ENCODE measurements at regions not wholly inside any gene's neighbourhood (a gene's known extent, or its start where the extent isn't known, plus 50 kb on each side); places are given as distances from the start of the nearest gene placed in this dataset.

DNA sequence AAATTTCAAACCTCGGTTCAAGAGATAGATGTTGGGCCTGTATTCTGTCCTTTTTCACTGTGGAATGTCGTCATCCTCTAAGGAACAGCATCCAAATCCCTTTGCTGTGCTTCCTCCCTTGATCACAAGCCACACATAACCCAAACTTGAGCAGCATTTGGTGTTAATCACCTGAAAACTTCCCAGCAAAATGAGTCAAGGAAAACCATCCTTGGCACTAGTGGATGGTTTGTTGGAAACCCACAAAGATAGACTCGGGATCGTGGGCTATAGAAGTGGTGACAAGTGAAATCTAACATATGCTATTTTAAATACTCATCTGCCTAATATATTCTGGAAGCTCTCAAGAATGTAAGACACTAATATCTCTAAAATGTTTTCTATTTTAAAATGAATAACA lies 459.1 kb downstream of the SETD4 start:
- TF ChIP-seq, protein P1, sequence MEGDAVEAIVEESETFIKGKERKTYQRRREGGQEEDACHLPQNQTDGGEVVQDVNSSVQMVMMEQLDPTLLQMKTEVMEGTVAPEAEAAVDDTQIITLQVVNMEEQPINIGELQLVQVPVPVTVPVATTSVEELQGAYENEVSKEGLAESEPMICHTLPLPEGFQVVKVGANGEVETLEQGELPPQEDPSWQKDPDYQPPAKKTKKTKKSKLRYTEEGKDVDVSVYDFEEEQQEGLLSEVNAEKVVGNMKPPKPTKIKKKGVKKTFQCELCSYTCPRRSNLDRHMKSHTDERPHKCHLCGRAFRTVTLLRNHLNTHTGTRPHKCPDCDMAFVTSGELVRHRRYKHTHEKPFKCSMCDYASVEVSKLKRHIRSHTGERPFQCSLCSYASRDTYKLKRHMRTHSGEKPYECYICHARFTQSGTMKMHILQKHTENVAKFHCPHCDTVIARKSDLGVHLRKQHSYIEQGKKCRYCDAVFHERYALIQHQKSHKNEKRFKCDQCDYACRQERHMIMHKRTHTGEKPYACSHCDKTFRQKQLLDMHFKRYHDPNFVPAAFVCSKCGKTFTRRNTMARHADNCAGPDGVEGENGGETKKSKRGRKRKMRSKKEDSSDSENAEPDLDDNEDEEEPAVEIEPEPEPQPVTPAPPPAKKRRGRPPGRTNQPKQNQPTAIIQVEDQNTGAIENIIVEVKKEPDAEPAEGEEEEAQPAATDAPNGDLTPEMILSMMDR (IDR thresholded peaks at IDR 0.05 in 4 of 5, conservative IDR thresholded peaks at IDR 0.05 in 1 of 5): no peak
- TF ChIP-seq POLR2A (IDR thresholded peaks at IDR 0.05): no peak
